ENCODE measurements at regions not wholly inside any gene's neighbourhood (a gene's known extent, or its start where the extent isn't known, plus 50 kb on each side); places are given as distances from the start of the nearest gene placed in this dataset.

DNA sequence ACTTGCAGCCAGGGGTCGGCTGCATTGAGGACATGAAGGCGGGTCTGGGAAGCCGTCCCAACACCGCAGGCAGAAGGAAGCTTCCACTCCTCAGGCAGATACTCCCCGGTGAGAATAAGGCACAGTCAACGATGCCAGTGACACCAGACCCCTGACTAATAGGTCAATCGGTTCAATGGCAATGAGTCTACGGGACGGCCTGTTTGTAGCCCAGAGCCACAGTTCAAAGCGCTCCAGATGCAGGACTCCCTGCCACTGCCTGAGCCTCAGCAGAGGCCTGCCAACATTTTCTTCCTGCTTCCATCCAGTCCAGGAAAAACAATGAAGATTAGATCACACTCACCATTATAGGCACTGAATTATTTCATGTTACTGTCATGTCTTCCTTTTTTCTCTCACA, 84.5 kb upstream of the SIMC1 start:
- no peak overlapping the region for H3K23ac ChIP-seq (ENCODE audit: low read length)

DNA sequence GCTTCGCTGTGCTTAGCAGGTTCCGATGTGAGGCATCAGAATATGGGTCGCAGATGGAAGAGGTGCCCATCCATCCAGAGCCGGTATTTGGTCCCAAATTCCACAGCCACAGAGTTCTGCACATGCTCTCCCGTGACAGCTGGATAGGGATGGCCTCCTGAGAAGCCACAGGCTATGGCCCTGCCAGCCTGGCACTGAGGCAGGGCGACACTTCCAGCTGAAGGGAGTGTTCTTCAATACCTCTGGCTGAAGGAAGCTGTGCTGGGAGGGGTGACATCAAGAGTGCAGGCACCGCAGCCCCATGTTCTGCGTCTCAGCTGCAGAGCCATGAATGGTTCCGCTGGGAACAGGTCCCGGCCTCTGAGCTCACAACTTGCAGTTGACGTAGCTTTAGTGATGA, 83.4 kb upstream of the SIMC1 start:
- Histone ChIP-seq H4K5ac (ENCODE audit: low read length) (no peak overlapping the region), H3K9ac (ENCODE audit: low read length) (no peak overlapping the region), H3K4me1 (ENCODE audit: control insufficient read depth, low read depth, low read length) (peaks cover 4% of the 10 kb centered on the region), H3K56ac (ENCODE audit: low read length) (no peak overlapping the region), H3K27ac (ENCODE audit: low read depth, low read length) (no peak overlapping the region), H2BK15ac (replicated peaks; ENCODE audit: low read depth) (no peak overlapping the region), H3K27me3 (ENCODE audit: insufficient read depth, low read length, poor library complexity) (no peaks in the 10 kb centered on the region), H3K18ac (ENCODE audit: low read length) (no peak overlapping the region), H3K79me1 (ENCODE audit: low read length) (no peaks in the 10 kb centered on the region), H2AK5ac (ENCODE audit: low read length) (no peak overlapping the region), H2BK120ac (ENCODE audit: low read depth, low read length) (no peak overlapping the region), H3K4me2 (ENCODE audit: low read length) (no peak overlapping the region), H4K8ac (ENCODE audit: low read depth, low read length) (no peak overlapping the region), H3K23ac (ENCODE audit: low read length) (no peak overlapping the region), H3K4me3 (ENCODE audit: low read length) (no peak overlapping the region), H3K79me2 (ENCODE audit: control insufficient read depth, insufficient read depth, low read length) (no peaks in the 10 kb centered on the region), H2BK5ac (ENCODE audit: low read length) (no peak overlapping the region), H3K4ac (ENCODE audit: low read depth, low read length) (no peak overlapping the region), H3K36me3 (ENCODE audit: control insufficient read depth, insufficient read depth, low read length) (no peaks in the 10 kb centered on the region)
- no peak for DNase-seq
- WGBS (ENCODE audit: extremely low coverage, insufficient coverage, low lambda C conversion rate): no CpG with 5 or more reads among the region's 11 CpGs

More for the DNA sequence above, 84.5 kb upstream of the SIMC1 start:
- H3K36me3 ChIP-seq (ENCODE audit: control insufficient read depth, insufficient read depth, low read length): no peaks in the 10 kb centered on the region
- H3K27me3 ChIP-seq (ENCODE audit: insufficient read depth, low read length, poor library complexity): no peaks in the 10 kb centered on the region
- H3K18ac ChIP-seq (ENCODE audit: low read length): no peak overlapping the region
- no peak overlapping the region for H2BK5ac ChIP-seq (ENCODE audit: low read length)
- no peak overlapping the region for H3K56ac ChIP-seq (ENCODE audit: low read length)
- no CpG with 5 or more reads among the region's 10 CpGs for WGBS (ENCODE audit: extremely low coverage, insufficient coverage, low lambda C conversion rate)
- no peak overlapping the region for H3K4ac ChIP-seq (ENCODE audit: low read depth, low read length)
- H3K9ac ChIP-seq (ENCODE audit: low read length): no peak overlapping the region
- no peak overlapping the region for H2BK120ac ChIP-seq (ENCODE audit: low read depth, low read length)
- no peak for DNase-seq
- no peak overlapping the region for H4K8ac ChIP-seq (ENCODE audit: low read depth, low read length)
- H3K4me3 ChIP-seq (ENCODE audit: low read length): no peak overlapping the region
- no peak overlapping the region for H3K27ac ChIP-seq (ENCODE audit: low read depth, low read length)
- no peaks in the 10 kb centered on the region for H3K79me2 ChIP-seq (ENCODE audit: control insufficient read depth, insufficient read depth, low read length)
- no peak overlapping the region for H2BK15ac ChIP-seq (replicated peaks; ENCODE audit: low read depth)
- no peak overlapping the region for H4K5ac ChIP-seq (ENCODE audit: low read length)
- no peaks in the 10 kb centered on the region for H3K79me1 ChIP-seq (ENCODE audit: low read length)
- H3K4me1 ChIP-seq (ENCODE audit: control insufficient read depth, low read depth, low read length): peaks cover 4% of the 10 kb centered on the region
- no peak overlapping the region for H3K4me2 ChIP-seq (ENCODE audit: low read length)
- H2AK5ac ChIP-seq (ENCODE audit: low read length): no peak overlapping the region

DNA sequence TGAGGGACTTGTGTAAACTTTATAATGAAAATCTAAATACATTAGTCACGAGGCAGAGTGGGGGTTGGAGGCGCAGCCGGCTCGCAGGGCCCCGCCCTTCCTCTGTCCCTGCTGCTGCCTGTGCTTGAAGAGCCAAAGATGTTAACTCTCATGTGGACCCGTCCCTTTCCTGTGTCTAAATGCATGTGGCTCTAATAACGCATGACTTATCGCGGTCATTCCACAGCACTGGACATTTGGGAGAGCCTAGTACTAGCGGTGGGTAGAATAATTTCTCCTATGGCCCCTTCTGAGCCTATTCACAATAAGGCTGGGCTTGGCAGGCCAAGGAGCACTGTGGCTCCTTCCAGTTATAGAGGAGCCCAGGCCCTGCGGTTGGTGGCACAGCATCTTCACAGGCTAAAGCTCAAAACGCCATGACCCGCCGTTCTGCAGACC, 82.3 kb upstream of the SIMC1 start:
- Histone ChIP-seq H3K4me2 (ENCODE audit: low read length) (no peak overlapping the region), H3K9ac (ENCODE audit: low read length) (no peak overlapping the region), H3K79me1 (ENCODE audit: low read length) (no peaks in the 10 kb centered on the region), H3K18ac (ENCODE audit: low read length) (no peak overlapping the region), H2AK5ac (ENCODE audit: low read length) (no peak overlapping the region), H4K8ac (ENCODE audit: low read depth, low read length) (no peak overlapping the region), H3K4ac (ENCODE audit: low read depth, low read length) (no peak overlapping the region), H2BK5ac (ENCODE audit: low read length) (no peak overlapping the region), H4K5ac (ENCODE audit: low read length) (no peak overlapping the region), H3K79me2 (ENCODE audit: control insufficient read depth, insufficient read depth, low read length) (no peaks in the 10 kb centered on the region), H3K4me3 (ENCODE audit: low read length) (no peak overlapping the region), H3K4me1 (ENCODE audit: control insufficient read depth, low read depth, low read length) (peaks cover 4% of the 10 kb centered on the region), H2BK15ac (replicated peaks; ENCODE audit: low read depth) (no peak overlapping the region), H3K23ac (ENCODE audit: low read length) (no peak overlapping the region), H3K27me3 (ENCODE audit: insufficient read depth, low read length, poor library complexity) (no peaks in the 10 kb centered on the region), H3K27ac (ENCODE audit: low read depth, low read length) (no peak overlapping the region), H3K36me3 (ENCODE audit: control insufficient read depth, insufficient read depth, low read length) (no peaks in the 10 kb centered on the region), H2BK120ac (ENCODE audit: low read depth, low read length) (no peak overlapping the region), H3K56ac (ENCODE audit: low read length) (no peak overlapping the region)
- WGBS (ENCODE audit: extremely low coverage, insufficient coverage, low lambda C conversion rate): no CpG with 5 or more reads among the region's 14 CpGs
- no peak for DNase-seq

DNA sequence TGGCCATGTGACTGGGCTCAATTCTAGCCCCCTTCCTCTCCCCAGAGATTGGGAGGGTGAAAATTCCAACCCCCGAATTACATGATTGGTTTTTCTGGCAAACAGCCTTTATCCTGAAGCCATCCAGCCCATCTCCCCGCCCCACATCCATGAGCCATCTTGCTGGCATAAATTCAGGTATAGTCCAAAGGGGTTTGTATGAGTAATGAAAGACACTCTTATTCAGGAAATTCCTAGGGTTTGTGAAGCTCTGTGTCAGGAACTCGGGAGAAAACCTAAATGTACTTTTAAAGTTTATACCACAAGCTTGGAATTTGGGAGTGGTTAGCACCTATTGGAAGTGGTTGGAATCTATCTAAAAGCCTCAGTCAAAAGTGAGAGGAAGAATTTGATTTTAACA, 80.6 kb upstream of the SIMC1 start:
- Histone ChIP-seq H2AK5ac (ENCODE audit: low read length) (no peak overlapping the region), H4K5ac (ENCODE audit: low read length) (no peak overlapping the region), H3K56ac (ENCODE audit: low read length) (no peak overlapping the region), H3K79me1 (ENCODE audit: low read length) (no peaks in the 10 kb centered on the region), H3K4me3 (ENCODE audit: low read length) (no peak overlapping the region), H3K4ac (ENCODE audit: low read depth, low read length) (no peak overlapping the region), H3K27ac (ENCODE audit: low read depth, low read length) (no peak overlapping the region), H3K79me2 (ENCODE audit: control insufficient read depth, insufficient read depth, low read length) (no peaks in the 10 kb centered on the region), H2BK5ac (ENCODE audit: low read length) (no peak overlapping the region), H3K27me3 (ENCODE audit: insufficient read depth, low read length, poor library complexity) (no peaks in the 10 kb centered on the region), H3K36me3 (ENCODE audit: control insufficient read depth, insufficient read depth, low read length) (no peaks in the 10 kb centered on the region), H3K23ac (ENCODE audit: low read length) (no peak overlapping the region), H4K8ac (ENCODE audit: low read depth, low read length) (no peak overlapping the region), H2BK120ac (ENCODE audit: low read depth, low read length) (no peak overlapping the region), H3K4me1 (ENCODE audit: control insufficient read depth, low read depth, low read length) (peaks cover 3% of the 10 kb centered on the region), H3K4me2 (ENCODE audit: low read length) (no peak overlapping the region), H3K18ac (ENCODE audit: low read length) (no peak overlapping the region), H3K9ac (ENCODE audit: low read length) (no peak overlapping the region), H2BK15ac (replicated peaks; ENCODE audit: low read depth) (no peak overlapping the region)
- no CpG with 5 or more reads among the region's 3 CpGs for WGBS (ENCODE audit: extremely low coverage, insufficient coverage, low lambda C conversion rate)
- DNase-seq: no peak

DNA sequence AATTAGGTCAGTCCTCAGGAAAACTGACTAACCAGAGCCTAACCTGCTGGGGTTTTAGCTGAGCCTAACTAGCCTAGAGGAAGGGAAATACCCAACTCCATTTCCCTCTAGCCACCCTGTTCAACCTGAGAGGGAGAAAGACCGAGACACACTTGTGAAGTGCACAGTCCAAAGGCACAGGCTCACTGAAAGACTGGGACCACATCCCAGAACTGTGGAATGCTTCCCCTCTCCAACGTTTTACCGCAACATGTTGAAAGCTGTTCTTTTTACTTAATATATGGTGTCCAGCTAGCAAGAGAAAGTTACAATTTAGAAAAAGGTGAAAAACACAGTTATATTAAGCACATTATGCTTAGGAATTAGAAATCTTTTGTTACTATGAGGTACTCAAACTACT, 76.8 kb upstream of the SIMC1 start:
- H3K4ac ChIP-seq (ENCODE audit: low read depth, low read length): no peak overlapping the region
- no peak overlapping the region for H3K4me2 ChIP-seq (ENCODE audit: low read length)
- H2AK5ac ChIP-seq (ENCODE audit: low read length): no peak overlapping the region
- H3K4me3 ChIP-seq (ENCODE audit: low read length): no peak overlapping the region
- no peak overlapping the region for H3K9ac ChIP-seq (ENCODE audit: low read length)
- no peaks in the 10 kb centered on the region for H3K79me1 ChIP-seq (ENCODE audit: low read length)
- no peak overlapping the region for H4K5ac ChIP-seq (ENCODE audit: low read length)
- H3K23ac ChIP-seq (ENCODE audit: low read length): no peak overlapping the region
- H2BK15ac ChIP-seq (replicated peaks; ENCODE audit: low read depth): no peak overlapping the region
- no peaks in the 10 kb centered on the region for H3K27me3 ChIP-seq (ENCODE audit: insufficient read depth, low read length, poor library complexity)
- no peaks in the 10 kb centered on the region for H3K4me1 ChIP-seq (ENCODE audit: control insufficient read depth, low read depth, low read length)
- no peak overlapping the region for H3K56ac ChIP-seq (ENCODE audit: low read length)
- H2BK5ac ChIP-seq (ENCODE audit: low read length): no peak overlapping the region
- H3K18ac ChIP-seq (ENCODE audit: low read length): no peak overlapping the region
- H3K79me2 ChIP-seq (ENCODE audit: control insufficient read depth, insufficient read depth, low read length): no peaks in the 10 kb centered on the region
- no peak overlapping the region for H3K27ac ChIP-seq (ENCODE audit: low read depth, low read length)
- WGBS (ENCODE audit: extremely low coverage, insufficient coverage, low lambda C conversion rate): no CpG with 5 or more reads among the region's 3 CpGs
- no peak overlapping the region for H2BK120ac ChIP-seq (ENCODE audit: low read depth, low read length)
- H3K36me3 ChIP-seq (ENCODE audit: control insufficient read depth, insufficient read depth, low read length): no peaks in the 10 kb centered on the region
- no peak overlapping the region for H4K8ac ChIP-seq (ENCODE audit: low read depth, low read length)
- no peak for DNase-seq

DNA sequence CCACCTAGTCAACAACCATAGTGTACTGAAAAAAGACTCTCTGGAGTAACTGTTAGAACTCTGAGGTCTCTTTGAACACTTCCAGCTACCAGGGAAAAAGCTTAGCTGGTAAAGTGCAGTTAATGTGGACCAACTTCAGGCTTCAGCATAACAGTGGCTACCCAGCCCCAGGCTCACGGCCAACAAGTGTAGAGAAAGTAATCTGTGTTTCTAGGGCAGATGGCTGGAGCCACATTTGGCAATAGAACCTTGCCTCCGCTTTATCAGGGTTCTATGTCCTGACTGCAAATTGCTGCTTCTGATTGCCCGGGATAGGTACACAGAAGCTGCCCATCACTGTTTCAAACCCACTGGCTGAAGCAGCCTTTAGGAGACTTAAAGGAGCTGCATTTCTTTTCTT, 76.0 kb upstream of the SIMC1 start:
- Histone ChIP-seq H3K23ac (ENCODE audit: low read length) (no peak overlapping the region), H3K9ac (ENCODE audit: low read length) (no peak overlapping the region), H4K5ac (ENCODE audit: low read length) (no peak overlapping the region), H3K56ac (ENCODE audit: low read length) (no peak overlapping the region), H3K4me3 (ENCODE audit: low read length) (no peak overlapping the region), H2AK5ac (ENCODE audit: low read length) (no peak overlapping the region), H3K4me1 (ENCODE audit: control insufficient read depth, low read depth, low read length) (no peaks in the 10 kb centered on the region), H3K18ac (ENCODE audit: low read length) (no peak overlapping the region), H3K79me2 (ENCODE audit: control insufficient read depth, insufficient read depth, low read length) (no peaks in the 10 kb centered on the region), H2BK15ac (replicated peaks; ENCODE audit: low read depth) (no peak overlapping the region), H3K27me3 (ENCODE audit: insufficient read depth, low read length, poor library complexity) (no peaks in the 10 kb centered on the region), H3K36me3 (ENCODE audit: control insufficient read depth, insufficient read depth, low read length) (no peaks in the 10 kb centered on the region), H3K4me2 (ENCODE audit: low read length) (no peak overlapping the region), H2BK5ac (ENCODE audit: low read length) (no peak overlapping the region), H4K8ac (ENCODE audit: low read depth, low read length) (no peak overlapping the region), H3K79me1 (ENCODE audit: low read length) (no peaks in the 10 kb centered on the region), H3K27ac (ENCODE audit: low read depth, low read length) (no peak overlapping the region), H3K4ac (ENCODE audit: low read depth, low read length) (no peak overlapping the region), H2BK120ac (ENCODE audit: low read depth, low read length) (no peak overlapping the region)
- no CpG with 5 or more reads among the region's 3 CpGs for WGBS (ENCODE audit: extremely low coverage, insufficient coverage, low lambda C conversion rate)
- DNase-seq: no peak

Measured in mesendoderm (in vitro differentiated cells).